PC-3 (cell line): ENCODE measurements at regions not wholly inside any gene's neighbourhood (a gene's known extent, or its start where the extent isn't known, plus 50 kb on each side); places are given as distances from the start of the nearest gene placed in this dataset.

Experiments used
- ATAC-seq: fragments of 200-7000 bp; cut with Tn5 transposase; 2 replicates; pipeline ENCODE4 v1.9.1; 2020; ENCODE audit warnings: mild to moderate bottlenecking, moderate library complexity
- BruUV-seq: library from RNA; stranded (reverse); fragments of 400-500 nt; replicated peaks from 2 replicates; lab custom pipeline; 2021; lab: Mats Ljungman, UMichigan
- CTCF ChIA-PET: fragments of 300-600 bp; sonication (Branson Sonifier 250); formaldehyde crosslinking; loops from one replicate; lab custom pipeline; 2022; ENCODE audit warnings: antibody characterized with exemption; lab: Charles Lee
- POLR2A ChIA-PET: fragments of 300-600 bp; sonication (Branson Sonifier 250); formaldehyde crosslinking; loops from one replicate; lab custom pipeline; 2022; ENCODE audit warnings: antibody characterized with exemption; ENCODE audit not compliant: unreplicated experiment; lab: Charles Lee
- DNase-seq: peaks from one replicate; pipeline ENCODE4 v3.0.0-alpha.2; 2015
- H2AFZ ChIP-seq: fragments of 300-600 bp; sonication (generic); 2 replicates; pipeline ENCODE4 v1.6.0; 2016; ENCODE audit warnings: antibody characterized with exemption, low read length
- H3F3A ChIP-seq: fragments of 300-600 bp; sonication (generic); one replicate; pipeline ENCODE4 v1.6.0; 2017; ENCODE audit warnings: antibody characterized with exemption, low read length, control low read depth, mild to moderate bottlenecking; ENCODE audit not compliant: unreplicated experiment
- H3K27ac ChIP-seq: fragments of 300-600 bp; sonication (generic); 2 replicates; pipeline ENCODE4 v1.5.1; 2016; ENCODE audit warnings: mild to moderate bottlenecking, low read length
- H3K27me3 ChIP-seq: fragments of 300-600 bp; sonication (generic); 2 replicates; pipeline ENCODE4 v1.6.1; 2016; ENCODE audit warnings: low read length, mixed read lengths
- H3K36me3 ChIP-seq: fragments of 300-600 bp; sonication (generic); 2 replicates; pipeline ENCODE4 v1.6.1; 2016; ENCODE audit warnings: low read depth, mixed run types, low read length, mixed read lengths
- H3K4me1 ChIP-seq: fragments of 300-600 bp; sonication (generic); 2 replicates; pipeline ENCODE4 v1.5.1; 2016; ENCODE audit warnings: low read length; ENCODE audit not compliant: insufficient read depth
- H3K4me2 ChIP-seq: fragments of 300-600 bp; sonication (generic); 2 replicates; pipeline ENCODE4 v1.6.0; 2016; ENCODE audit warnings: low read length
- H3K4me3 ChIP-seq: fragments of 300-600 bp; sonication (generic); 2 replicates; pipeline ENCODE4 v1.5.1; 2016; ENCODE audit warnings: mild to moderate bottlenecking, low read length, mixed read lengths
- H3K79me2 ChIP-seq: fragments of 300-600 bp; sonication (generic); 2 replicates; pipeline ENCODE4 v1.6.1; 2017; ENCODE audit warnings: low read length, mixed read lengths
- H3K9ac ChIP-seq: fragments of 300-600 bp; sonication (generic); 2 replicates; pipeline ENCODE4 v1.6.0; 2016; ENCODE audit warnings: mild to moderate bottlenecking, low read length
- H3K9me2 ChIP-seq: fragments of 300-600 bp; sonication (generic); replicated peaks from 2 replicates; pipeline ENCODE4 v1.6.1; 2016; ENCODE audit warnings: mixed run types, low read length, mixed read lengths
- H3K9me3 ChIP-seq: fragments of 300-600 bp; sonication (generic); 2 replicates; pipeline ENCODE4 v1.6.1; 2016; ENCODE audit warnings: low read length, mixed read lengths
- H4K20me1 ChIP-seq: fragments of 300-600 bp; sonication (generic); 2 replicates; pipeline ENCODE4 v1.6.1; 2016; ENCODE audit warnings: low read length, mixed read lengths
- CTCF ChIP-seq: fragments of 300-600 bp; sonication (generic); conservative IDR thresholded peaks from 2 replicates; pipeline ENCODE4 v1.5.1; 2017; ENCODE audit warnings: antibody characterized with exemption, low read depth, mild to moderate bottlenecking, low read length
- EZH2 ChIP-seq: fragments of 300-600 bp; sonication (generic); IDR thresholded peaks from one replicate; pipeline ENCODE4 v1.6.1; 2017; ENCODE audit warnings: antibody characterized with exemption, mild to moderate bottlenecking, low read length; ENCODE audit not compliant: unreplicated experiment
- EZH2phosphoT487 ChIP-seq: fragments of 300-600 bp; sonication (generic); IDR thresholded peaks from 2 replicates; pipeline ENCODE4 v1.6.1; 2018; ENCODE audit warnings: mild to moderate bottlenecking, antibody characterized with exemption, low read length, borderline replicate concordance
- intact Hi-C: fragments of 100-400 bp; cut with micrococcal nuclease; formaldehyde crosslinking; loops from 2 replicates; pipeline ENCODE4 v1.9.0; 2023

- Histone ChIP-seq H3K27ac (no peak overlapping the region), H3K79me2 (no peaks in the 10 kb centered on the region), H4K20me1 (no peaks in the 10 kb centered on the region), H3K4me1 (no peaks in the 10 kb centered on the region; the same call in 1 of the 2 replicates), H3K27me3 (no peaks in the 10 kb centered on the region), H3K9ac (no peak overlapping the region), H3K9me3 (no peaks in the 10 kb centered on the region), H3K36me3 (no peaks in the 10 kb centered on the region), H3K4me3 (no peak overlapping the region), H3K9me2 (no peaks in the 10 kb centered on the region), H3K4me2 (no peak overlapping the region), H2AFZ (no peak overlapping the region), H3F3A (no peaks in the 10 kb centered on the region)
- intact Hi-C loops: loop anchor here (10.0 kb wide), 1 partner anchor 250 kb away; no protein-coding TSS in a partner anchor
- ChIA-PET POLR2A (no interaction called here), CTCF (no interaction called here)
- no peak for TF ChIP-seq EZH2phosphoT487
- TF ChIP-seq EZH2: no peak
- no peak for TF ChIP-seq CTCF
- no peak for ATAC-seq
- DNase-seq: no peak
- no TSS peak for BruUV-seq
Measured at GRCh38 chr4:71275004-71275403, 63.8 kb upstream of the SLC4A4 start.

- Histone ChIP-seq H3F3A (no peaks in the 10 kb centered on the region), H3K9me3 (no peaks in the 10 kb centered on the region), H2AFZ (no peak overlapping the region), H3K9ac (no peak overlapping the region), H3K9me2 (no peaks in the 10 kb centered on the region), H3K36me3 (no peaks in the 10 kb centered on the region), H3K4me3 (no peak overlapping the region), H3K4me1 (no peaks in the 10 kb centered on the region; the same call in 1 of the 2 replicates), H3K4me2 (no peak overlapping the region), H4K20me1 (no peaks in the 10 kb centered on the region), H3K27me3 (no peaks in the 10 kb centered on the region), H3K27ac (no peak overlapping the region), H3K79me2 (no peaks in the 10 kb centered on the region)
- DNase-seq (no peak), ATAC-seq (no peak)
- POLR2A ChIA-PET: no interaction called here
- TF ChIP-seq EZH2: no peak
- no peak for TF ChIP-seq EZH2phosphoT487
- no peak for TF ChIP-seq CTCF
- intact Hi-C loops: loop anchor here (10.0 kb wide), 1 partner anchor 249 kb away; no protein-coding TSS in a partner anchor
- CTCF ChIA-PET: no interaction called here
- no TSS peak for BruUV-seq
Measured at GRCh38 chr4:71275570-71275969, 63.2 kb upstream of the SLC4A4 start.

- Histone ChIP-seq H3K4me1 (no peaks in the 10 kb centered on the region; the same call in 1 of the 2 replicates), H3K79me2 (no peaks in the 10 kb centered on the region), H3K4me3 (no peak overlapping the region), H3K27ac (no peak overlapping the region), H3K9me2 (no peaks in the 10 kb centered on the region), H3F3A (no peaks in the 10 kb centered on the region), H4K20me1 (no peaks in the 10 kb centered on the region), H3K9ac (no peak overlapping the region), H2AFZ (no peak overlapping the region), H3K36me3 (no peaks in the 10 kb centered on the region), H3K4me2 (no peak overlapping the region), H3K27me3 (no peaks in the 10 kb centered on the region), H3K9me3 (no peaks in the 10 kb centered on the region)
- ATAC-seq (no peak), DNase-seq (no peak)
- no peak for TF ChIP-seq CTCF
- no peak for TF ChIP-seq EZH2
- TF ChIP-seq EZH2phosphoT487: no peak
- POLR2A ChIA-PET: no interaction called here
- BruUV-seq: no TSS peak
- CTCF ChIA-PET: no interaction called here
- intact Hi-C loops: loop anchor here (10.0 kb wide), 1 partner anchor 247 kb away; no protein-coding TSS in a partner anchor
Measured at GRCh38 chr4:71277353-71277752, 61.5 kb upstream of the SLC4A4 start.
